Endothelial cell of umbilical vein (primary cell): ENCODE measurements at regions not wholly inside any gene's neighbourhood (a gene's known extent, or its start where the extent isn't known, plus 50 kb on each side); places are given as distances from the start of the nearest gene placed in this dataset.

Source experiments
- BruUV-seq: library from RNA; stranded (reverse); fragments of 400-500 nt; replicated peaks from 2 replicates; lab custom pipeline; 2021; lab: Mats Ljungman, UMichigan
- CTCF ChIA-PET: fragments of 300-600, 350-600 bp; sonication (Branson Sonifier 250); formaldehyde crosslinking; loops from one replicate; lab custom pipeline; 2021; ENCODE audit warnings: antibody characterized with exemption, inconsistent platforms; lab: Charles Lee
- POLR2A ChIA-PET: fragments of 300-600, 350-600 bp; sonication (Branson Sonifier 250); formaldehyde crosslinking; loops from one replicate; lab custom pipeline; 2021; ENCODE audit warnings: antibody characterized with exemption, inconsistent platforms; lab: Charles Lee
- DNase-seq: peaks from one replicate; pipeline ENCODE4 v3.0.0-alpha.2; 2011; ENCODE audit warnings: low read depth, low spot score
- FAIRE-seq: peaks from 2 replicates; lab custom pipeline; 2011; peaks lifted over from hg19 to GRCh38; lab: Jason Lieb, UNC
- H2AFZ ChIP-seq: 2 replicates; pipeline ENCODE4 v1.6.0; 2012; ENCODE audit warnings: low read depth, low read length, control low read depth, inconsistent platforms
- H3K27ac ChIP-seq: 2 replicates; pipeline ENCODE4 v1.5.1; 2011; ENCODE audit warnings: low read depth, mild to moderate bottlenecking, control low read depth, low read length, moderate library complexity; ENCODE audit not compliant: insufficient read depth
- H3K27me3 ChIP-seq, 2 experiments: 2 replicates each; pipeline versions ENCODE4 v1.6.0 to v1.6.1; 2011; ENCODE audit warnings: low read length in 2 of 2, mixed read lengths in 1 of 2; ENCODE audit not compliant: control insufficient read depth in 2 of 2, insufficient read depth in 2 of 2
- H3K36me3 ChIP-seq, 2 experiments: 2 replicates in 1 of 2; 3 replicates in 1 of 2; pipeline ENCODE4 v1.5.1; 2011; ENCODE audit warnings: low read length in 2 of 2, mild to moderate bottlenecking in 1 of 2, moderate library complexity in 1 of 2; ENCODE audit not compliant: control insufficient read depth in 2 of 2, insufficient read depth in 2 of 2; ENCODE audit errors: extremely low read depth in 1 of 2
- H3K4me1 ChIP-seq: 3 replicates; pipeline ENCODE4 v1.5.1; 2011; ENCODE audit warnings: mild to moderate bottlenecking, low read length; ENCODE audit not compliant: control insufficient read depth, insufficient read depth; ENCODE audit errors: extremely low read depth
- H3K4me2 ChIP-seq: 2 replicates; pipeline ENCODE4 v1.6.1; 2011; ENCODE audit warnings: low read length, control low read depth, mixed read lengths; ENCODE audit not compliant: insufficient read depth
- H3K4me3 ChIP-seq, 3 experiments: fragments of 200-600 bp in 1 of 3; sonication (generic), shearing (Covaris generic) in 1 of 3; replicated peaks in 1 of 3; 2 replicates each; pipeline ENCODE4 v1.5.1; 2011 to 2016; ENCODE audit warnings: control low read depth in 3 of 3, low read length in 3 of 3, mild to moderate bottlenecking in 2 of 3, inconsistent platforms in 1 of 3, low read depth in 1 of 3, moderate library complexity in 1 of 3; ENCODE audit not compliant: insufficient read depth in 1 of 3
- H3K79me2 ChIP-seq: 2 replicates; pipeline ENCODE4 v1.6.0; 2012; ENCODE audit warnings: low read length, inconsistent platforms; ENCODE audit not compliant: control insufficient read depth, insufficient read depth
- H3K9ac ChIP-seq: replicated peaks from 2 replicates; pipeline ENCODE3; 2011; ENCODE audit warnings: low read length, control low read depth; ENCODE audit not compliant: insufficient read depth; ENCODE audit errors: extremely low read depth
- H3K9me1 ChIP-seq: replicated peaks from 3 replicates; pipeline ENCODE4 v1.6.0; 2011; ENCODE audit warnings: mild to moderate bottlenecking, low read length; ENCODE audit not compliant: control insufficient read depth, insufficient read depth; ENCODE audit errors: extremely low read depth
- H3K9me3 ChIP-seq: replicated peaks from 2 replicates; pipeline ENCODE4 v1.5.1; 2012; ENCODE audit warnings: low read length, inconsistent platforms; ENCODE audit not compliant: control insufficient read depth, insufficient read depth
- H4K20me1 ChIP-seq: replicated peaks from 2 replicates; pipeline ENCODE3; 2011; ENCODE audit warnings: mild to moderate bottlenecking, low read length; ENCODE audit not compliant: control insufficient read depth, insufficient read depth; ENCODE audit errors: extremely low read depth
- CTCF ChIP-seq, 2 donors: IDR thresholded peaks; 1 replicate in 1 of 2; 2 replicates in 1 of 2; pipeline ENCODE4 v1.5.1; 2011; ENCODE audit warnings: low read length in 2 of 2, mild to moderate bottlenecking in 2 of 2, moderate library complexity in 2 of 2, control low read depth in 1 of 2, inconsistent platforms in 1 of 2, low read depth in 1 of 2; ENCODE audit not compliant: insufficient read depth in 1 of 2; ENCODE audit errors: extremely low read depth in 1 of 2
- EZH2 ChIP-seq: IDR thresholded peaks from 2 replicates; pipeline ENCODE4 v1.6.1; 2012; ENCODE audit warnings: borderline replicate concordance, low read depth, mild to moderate bottlenecking, moderate library complexity, low read length, inconsistent platforms; ENCODE audit not compliant: severe bottlenecking
- FOS ChIP-seq: IDR thresholded peaks from 2 replicates; pipeline ENCODE4 v1.6.1; 2011; ENCODE audit warnings: mild to moderate bottlenecking, low read length, moderate library complexity, borderline replicate concordance; ENCODE audit not compliant: insufficient read depth
- GATA2 ChIP-seq: IDR thresholded peaks from 2 replicates; pipeline ENCODE4 v1.7.0; 2011; ENCODE audit warnings: low read depth, mild to moderate bottlenecking, moderate library complexity, mixed read lengths, low read length; ENCODE audit not compliant: insufficient read length, insufficient read depth
- JUN ChIP-seq: IDR thresholded peaks from 2 replicates; pipeline ENCODE4 v1.6.1; 2011; ENCODE audit warnings: borderline replicate concordance, low read depth; ENCODE audit not compliant: insufficient read length, insufficient read depth
- MAX ChIP-seq: IDR thresholded peaks from 2 replicates; pipeline ENCODE4 v1.6.1; 2011; ENCODE audit not compliant: insufficient read depth, insufficient read length
- MYC ChIP-seq: IDR thresholded peaks from one replicate; pipeline ENCODE4 v1.6.1; 2011; ENCODE audit warnings: mild to moderate bottlenecking, low read depth, low read length
- POLR2A ChIP-seq: IDR thresholded peaks from 2 replicates; pipeline ENCODE4 v1.6.1; 2012; ENCODE audit warnings: low read depth, mild to moderate bottlenecking, control low read depth, low read length
- POLR2AphosphoS5 ChIP-seq: IDR thresholded peaks from 2 replicates; pipeline ENCODE4 v1.6.1; 2012; ENCODE audit warnings: low read depth, mild to moderate bottlenecking, control low read depth, low read length, moderate library complexity; ENCODE audit not compliant: insufficient read depth
- dilution Hi-C: fragments of 300-500 bp; cut with MboI; formaldehyde crosslinking; loops from one replicate; pipeline ENCODE4 v1.15.0; 2019; ENCODE audit warnings: low sequenced_read_pairs; ENCODE audit not compliant: extremely low pct_ligation_motif_present
- intact Hi-C: fragments of 100-400 bp; cut with micrococcal nuclease; formaldehyde crosslinking; loops from one replicate; pipeline ENCODE4 v1.10.0; 2022

- H3K79me2 ChIP-seq: no peaks in the 10 kb centered on the region
- H3K36me3 ChIP-seq: no peaks in the 10 kb centered on the region
- CTCF ChIA-PET: no interaction called here
- H3K27ac ChIP-seq: no peak overlapping the region
- no peaks in the 10 kb centered on the region for H3K9me1 ChIP-seq
- no TSS peak for BruUV-seq
- no peaks in the 10 kb centered on the region for H3K27me3 ChIP-seq
- H3K4me3 ChIP-seq: no peak overlapping the region
- intact Hi-C loops (no loop called here), dilution Hi-C loops (no loop called here)
- H2AFZ ChIP-seq: no peak overlapping the region
- DNase-seq (no peak), FAIRE-seq (no peak)
- TF ChIP-seq POLR2AphosphoS5 (no peak), EZH2 (no peak), CTCF (IDR thresholded peaks at IDR 0.05; ENCODE audit: extremely low read depth in 1 of 2, insufficient read depth in 1 of 2, low read depth in 1 of 2, low read length in 2 of 2) (no peak), GATA2 (no peak), JUN (no peak), MAX (no peak), FOS (no peak), MYC (no peak), POLR2A (no peak)
- H4K20me1 ChIP-seq: no peaks in the 10 kb centered on the region
- H3K4me1 ChIP-seq: no peaks in the 10 kb centered on the region
- H3K9ac ChIP-seq: no peak overlapping the region
- no peak overlapping the region for H3K4me2 ChIP-seq
- POLR2A ChIA-PET: no interaction called here
- peaks cover 4% of the 10 kb centered on the region for H3K9me3 ChIP-seq
Observed at GRCh38 chr22:49412236-49412635, 415.4 kb downstream of the BRD1 start.
